HG03066 (cell line): ENCODE measurements at regions not wholly inside any gene's neighbourhood (a gene's known extent, or its start where the extent isn't known, plus 50 kb on each side); places are given as distances from the start of the nearest gene placed in this dataset.
"Not testable (repeated sequence)": the region's sequence is repeated elsewhere in the genome, so short reads cannot be mapped to it uniquely, and the experiment has no call there.

Experiments used
- ATAC-seq: cut with Tn5 transposase; IDR thresholded peaks from one replicate; pipeline ENCODE4 v1.9.1; 2021; ENCODE audit warnings: low read depth; ENCODE audit not compliant: unreplicated experiment

DNA sequence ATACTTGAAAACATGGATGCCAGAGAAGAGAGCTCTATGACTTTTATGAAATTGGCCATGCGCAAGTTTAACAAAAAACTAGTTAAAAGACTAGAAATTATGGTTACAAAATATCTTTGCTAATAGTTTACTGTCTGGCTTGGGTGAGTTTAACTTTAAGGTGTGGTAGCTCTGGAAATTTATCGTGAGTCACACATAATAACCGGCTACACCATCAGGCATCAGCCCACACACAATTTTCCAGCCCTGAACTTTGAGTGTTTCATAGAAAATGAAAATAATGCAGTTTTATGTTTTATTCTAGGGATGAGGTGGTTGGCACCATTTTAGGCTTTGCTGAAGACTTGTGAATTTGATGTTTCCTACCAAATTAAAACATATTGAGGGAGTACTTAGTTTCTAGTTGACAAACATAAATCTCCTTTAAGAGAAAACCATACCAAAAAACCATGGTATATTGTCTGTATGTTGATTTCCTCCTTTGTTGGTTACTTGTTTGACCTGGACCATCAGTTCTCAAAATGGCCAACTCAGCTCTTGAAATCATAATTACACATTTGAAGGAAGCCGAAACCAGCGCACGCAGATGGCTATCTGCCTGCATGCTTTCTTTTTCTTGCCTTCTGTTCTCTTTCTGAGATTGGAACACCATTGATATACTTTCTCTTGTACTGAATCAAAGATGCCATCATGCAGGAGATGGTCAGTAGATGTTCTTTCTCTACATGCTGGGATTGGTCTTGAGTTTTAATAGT lies 125.1 kb downstream of the AKAP11 start:
- no peak for ATAC-seq

DNA sequence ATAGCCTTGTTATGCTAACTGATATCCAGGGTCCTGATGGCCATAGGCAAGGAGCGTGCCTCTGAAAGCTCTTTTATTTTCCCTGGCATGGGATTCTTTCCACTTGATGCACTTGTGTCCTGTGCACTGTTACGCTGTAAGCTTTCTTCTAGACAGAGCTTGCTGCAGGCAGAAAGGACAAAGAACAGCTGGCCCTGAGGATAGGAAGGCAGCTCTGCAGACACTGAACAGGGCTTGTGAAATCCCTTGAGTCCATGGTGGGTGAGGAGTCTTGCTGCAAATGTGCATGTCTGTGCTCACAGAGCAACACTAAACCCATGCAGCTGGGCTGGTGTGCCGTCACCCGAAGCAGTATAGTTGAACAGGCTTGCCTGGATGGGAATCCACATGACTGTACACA lies 126.6 kb downstream of the AKAP11 start:
- no peak for ATAC-seq

DNA sequence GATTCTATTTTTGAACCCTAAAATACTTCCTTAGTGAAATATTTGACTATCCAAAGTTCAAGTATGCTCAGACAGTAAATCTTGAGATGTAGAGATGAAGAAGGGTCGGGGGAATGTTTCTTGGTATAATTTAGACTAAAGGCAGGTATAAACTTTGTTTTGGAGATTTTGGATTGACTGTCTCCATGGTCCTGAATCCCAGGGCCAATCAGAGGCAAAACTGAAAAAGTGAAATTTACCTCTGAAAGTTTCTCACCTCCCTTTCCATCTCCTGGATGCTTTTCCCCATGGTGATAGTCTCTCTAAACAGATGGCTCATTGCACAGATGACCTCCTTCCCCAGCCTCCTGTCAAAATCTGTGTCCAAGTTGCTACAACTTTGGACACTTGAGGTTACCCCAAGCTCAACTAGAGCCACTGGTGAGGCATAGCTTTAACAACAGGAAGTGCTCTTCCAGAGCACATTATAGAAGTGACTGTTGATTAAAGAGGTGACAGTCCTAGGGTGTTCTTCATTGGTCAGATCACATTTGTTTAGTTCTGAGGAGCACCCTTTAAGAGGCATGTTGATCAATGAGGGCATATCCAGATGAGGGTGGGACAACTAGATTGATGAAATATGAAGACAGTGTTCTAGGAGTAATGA lies 128.4 kb downstream of the AKAP11 start:
- ATAC-seq: no peak

DNA sequence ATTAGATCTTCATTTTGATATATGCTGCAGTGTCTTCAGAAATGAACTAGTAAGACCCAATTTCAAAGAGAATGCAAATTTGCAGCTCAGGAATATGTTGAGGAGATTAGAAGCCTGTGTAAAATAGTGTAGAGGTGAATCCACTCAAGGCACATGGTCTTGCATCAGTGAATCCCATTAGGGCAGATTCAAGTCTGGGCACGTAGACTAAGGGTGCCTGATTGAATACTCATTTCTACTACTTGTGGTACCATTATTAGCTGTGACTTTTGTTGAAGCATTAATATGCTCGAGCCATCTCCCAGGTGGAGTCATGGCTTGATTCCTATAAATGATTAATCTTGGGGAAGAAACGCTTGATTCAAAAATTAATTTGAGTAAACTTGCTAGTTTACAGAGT lies 129.4 kb downstream of the AKAP11 start:
- no peak for ATAC-seq

DNA sequence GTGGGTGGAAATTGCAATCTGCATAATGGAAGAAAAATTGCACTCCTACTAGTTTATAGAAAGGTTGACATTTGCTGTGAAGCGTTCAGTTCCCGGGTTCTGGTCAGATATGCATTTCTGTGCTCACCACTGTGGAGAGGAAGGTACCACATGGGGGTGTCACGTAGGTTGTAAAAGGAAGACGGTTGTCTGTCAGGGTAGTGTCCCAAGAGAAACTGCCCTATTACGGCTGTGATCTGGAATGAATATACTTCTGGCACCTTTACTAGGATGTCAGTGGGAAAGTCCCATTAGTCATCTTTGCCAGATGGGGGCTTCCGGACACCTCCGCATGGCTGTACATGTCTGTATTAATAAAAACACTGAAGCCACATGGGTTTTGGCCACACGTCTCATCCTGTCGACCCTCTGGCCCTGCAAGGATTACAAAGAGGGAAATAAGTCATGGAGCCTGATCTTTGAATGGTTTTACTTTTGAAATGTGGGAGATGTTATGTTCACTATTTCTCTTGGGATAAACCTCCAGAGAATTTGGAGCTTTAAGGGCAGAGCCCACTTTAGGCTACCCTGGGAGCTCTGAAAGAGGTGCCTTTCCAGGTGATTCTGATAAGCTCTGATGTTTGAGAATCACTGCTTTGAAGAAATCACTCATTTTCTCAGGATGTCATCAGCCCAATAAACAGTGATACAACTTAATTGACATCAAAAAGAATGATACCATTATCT lies 133.9 kb downstream of the AKAP11 start:
- ATAC-seq: peak; percentile 74

DNA sequence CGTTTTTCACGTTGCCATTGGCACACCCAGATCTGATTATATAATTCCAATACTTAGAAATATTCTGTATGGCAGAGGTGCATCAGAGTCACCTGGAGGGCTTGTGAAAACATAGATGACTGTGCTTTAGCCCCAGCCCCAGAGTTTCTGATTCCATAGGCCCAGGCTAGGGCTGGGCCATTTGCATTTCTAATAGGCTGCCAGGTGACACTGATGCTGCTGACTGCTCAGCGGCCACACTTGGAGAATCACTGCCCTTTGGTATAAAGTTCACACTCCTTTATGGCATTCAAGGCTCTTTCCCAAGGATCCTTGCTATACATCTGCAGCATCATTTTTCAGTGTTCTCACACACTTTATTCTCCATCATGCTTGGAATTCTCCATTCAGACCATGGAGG lies 137.1 kb downstream of the AKAP11 start:
- no peak for ATAC-seq

DNA sequence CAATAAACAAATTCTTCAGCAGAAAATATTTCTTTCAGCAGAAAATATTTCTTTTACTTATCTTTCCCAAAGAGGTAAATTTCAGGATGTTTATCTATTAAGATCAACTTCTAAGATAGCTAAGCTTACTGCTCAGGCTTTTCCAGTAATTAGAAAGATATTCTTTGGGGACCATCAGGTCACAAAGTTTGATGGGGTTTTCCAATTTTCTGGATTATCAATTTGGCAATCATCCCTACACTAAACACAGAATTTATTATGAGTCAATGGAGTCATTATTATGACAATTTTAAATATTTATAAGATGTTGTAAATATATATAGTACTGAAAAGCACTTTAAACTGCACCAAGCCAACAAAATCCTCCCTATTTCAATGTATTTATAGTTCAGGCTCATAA lies 137.6 kb downstream of the AKAP11 start:
- ATAC-seq: no peak

DNA sequence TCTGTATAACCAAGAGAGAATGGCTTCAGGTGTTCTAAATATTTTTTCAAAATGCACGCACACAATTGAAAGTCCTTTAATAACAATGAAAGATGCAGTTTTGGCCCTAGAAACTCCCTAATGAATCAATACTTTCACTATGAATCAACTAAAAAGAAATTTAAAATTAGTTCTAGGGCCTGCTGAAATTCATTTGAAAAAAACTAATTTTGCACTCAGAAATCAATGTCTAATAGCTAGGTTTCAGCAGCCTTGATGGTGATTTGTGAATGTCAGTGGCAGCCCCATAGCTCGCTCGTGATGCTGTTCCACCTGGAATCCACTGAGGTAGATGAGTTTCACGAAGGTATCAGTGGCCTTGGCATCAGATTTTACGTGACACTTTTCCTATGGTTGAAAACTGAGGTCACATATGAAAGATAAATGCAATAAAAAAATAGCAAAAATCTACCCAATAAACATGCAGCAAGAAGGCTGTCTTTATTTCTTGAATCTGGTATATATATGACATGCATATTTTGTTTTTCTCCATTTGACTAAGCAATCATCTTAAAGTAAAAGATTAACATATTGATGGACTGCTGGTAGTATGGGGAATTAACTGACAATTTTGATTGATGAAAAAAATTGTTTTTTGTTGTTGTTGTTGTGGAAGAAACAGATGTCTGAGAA lies 141.0 kb downstream of the AKAP11 start:
- ATAC-seq: peak; percentile 56

DNA sequence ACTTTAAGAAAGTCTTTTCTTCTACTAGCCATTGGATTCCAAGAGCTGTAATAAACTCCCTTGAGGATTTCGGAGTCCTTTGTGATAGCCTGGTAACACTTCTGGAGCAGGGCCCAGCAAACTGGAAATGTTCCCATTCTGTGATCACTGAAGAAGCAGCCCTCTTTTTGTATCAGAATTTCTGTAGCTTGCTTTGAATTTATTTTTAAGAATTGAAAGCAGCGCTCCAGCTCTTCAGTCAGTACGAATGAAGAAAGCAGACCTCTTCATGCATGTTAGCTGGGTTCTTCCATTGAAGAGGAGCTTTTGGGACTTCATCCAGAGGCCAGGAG lies 141.5 kb downstream of the AKAP11 start:
- ATAC-seq: no peak

DNA sequence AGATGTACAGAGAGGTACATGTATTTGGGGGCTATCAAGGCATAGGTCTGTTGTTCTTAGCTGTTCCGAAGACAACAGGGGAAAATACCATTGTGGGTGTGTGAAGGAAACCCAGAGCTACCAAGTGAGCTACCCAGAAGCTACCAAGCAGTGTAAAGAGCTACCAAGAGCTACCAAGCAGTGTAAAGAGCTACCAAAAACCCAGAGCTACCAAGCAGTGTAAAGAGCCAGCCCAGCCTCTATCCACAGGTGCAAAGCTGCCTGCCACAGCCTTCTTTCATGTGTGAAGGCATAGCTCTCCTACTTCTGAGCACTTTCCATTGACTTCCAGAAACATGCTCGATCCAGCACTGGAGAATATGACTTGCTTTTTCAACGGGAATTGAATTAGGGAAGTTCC lies 145.7 kb downstream of the AKAP11 start:
- ATAC-seq: no peak

DNA sequence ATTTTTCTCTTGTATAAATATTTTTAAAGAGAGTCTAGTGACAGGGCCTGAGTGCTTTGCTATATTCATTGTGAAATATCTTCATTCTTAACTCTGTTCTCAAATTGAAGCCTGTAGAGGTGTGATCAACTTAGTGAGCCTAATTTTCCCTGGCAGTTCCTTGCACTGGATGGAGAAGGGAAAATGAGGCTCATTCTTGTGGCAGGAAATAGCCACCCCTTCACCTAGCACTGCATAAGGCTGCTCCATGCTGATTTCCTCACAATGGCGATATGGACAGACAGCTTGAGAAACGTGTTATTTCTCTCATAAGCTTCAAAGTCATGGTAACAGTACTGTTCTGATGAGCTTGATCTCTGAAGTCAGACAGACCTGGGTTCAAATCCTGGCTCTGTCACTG lies 146.2 kb downstream of the AKAP11 start:
- ATAC-seq: no peak

DNA sequence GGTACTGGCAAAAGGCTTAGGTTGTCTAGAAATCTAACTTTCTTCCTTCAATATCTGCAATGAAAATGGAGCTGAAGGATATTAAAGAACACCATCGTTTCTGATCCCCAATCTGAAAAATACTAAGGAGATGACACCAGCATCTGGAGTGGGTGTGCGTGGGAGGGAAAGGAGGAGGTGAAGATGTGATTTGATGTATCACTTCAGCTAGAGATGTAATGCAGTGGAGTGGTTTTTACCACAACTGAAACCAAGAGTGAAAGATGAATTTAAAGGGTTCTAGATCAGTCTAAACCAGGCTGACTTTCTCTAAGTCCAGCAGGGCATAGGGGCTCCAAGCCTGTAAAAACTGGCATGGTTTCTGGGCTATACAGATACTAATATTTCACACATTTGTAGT lies 148.4 kb downstream of the AKAP11 start:
- ATAC-seq: peak; percentile 97

DNA sequence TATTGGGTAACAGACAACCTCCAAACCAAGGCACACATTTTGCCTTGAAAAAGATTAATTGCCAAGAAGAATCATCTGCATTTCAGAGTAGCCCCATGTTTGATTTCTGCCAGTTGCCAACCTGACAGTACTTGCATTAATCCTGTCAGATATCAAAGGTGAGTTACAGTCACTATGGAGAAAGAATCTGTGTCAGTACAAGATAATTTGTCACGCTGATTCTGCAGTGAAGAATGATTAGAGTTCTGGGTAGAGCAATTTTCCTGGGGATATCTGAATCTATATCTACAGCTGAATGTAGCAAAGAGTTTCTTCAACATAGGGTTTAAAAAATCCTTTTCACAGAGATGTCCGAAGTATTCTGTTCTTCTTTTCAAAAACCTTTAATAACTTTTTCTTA lies 150.7 kb downstream of the AKAP11 start:
- no peak for ATAC-seq

DNA sequence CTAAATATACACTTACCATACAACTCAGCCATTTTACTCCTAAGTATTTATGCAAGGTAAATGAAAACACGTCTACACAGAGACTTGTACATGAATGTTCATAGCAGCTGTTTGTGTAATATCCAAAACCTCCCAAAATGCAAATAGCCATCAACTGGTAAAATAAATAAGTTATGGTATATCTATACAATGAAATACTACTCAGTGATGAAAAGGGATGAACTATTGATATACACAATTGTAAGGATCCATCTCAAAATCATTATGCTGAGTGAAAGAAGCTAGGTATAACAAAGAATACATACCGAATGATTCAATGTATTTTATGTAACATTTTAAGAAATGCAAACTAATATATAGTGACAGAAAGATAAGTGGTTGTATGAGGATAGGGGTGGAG lies 149.8 kb upstream of the TNFSF11 start:
- no peak for ATAC-seq

DNA sequence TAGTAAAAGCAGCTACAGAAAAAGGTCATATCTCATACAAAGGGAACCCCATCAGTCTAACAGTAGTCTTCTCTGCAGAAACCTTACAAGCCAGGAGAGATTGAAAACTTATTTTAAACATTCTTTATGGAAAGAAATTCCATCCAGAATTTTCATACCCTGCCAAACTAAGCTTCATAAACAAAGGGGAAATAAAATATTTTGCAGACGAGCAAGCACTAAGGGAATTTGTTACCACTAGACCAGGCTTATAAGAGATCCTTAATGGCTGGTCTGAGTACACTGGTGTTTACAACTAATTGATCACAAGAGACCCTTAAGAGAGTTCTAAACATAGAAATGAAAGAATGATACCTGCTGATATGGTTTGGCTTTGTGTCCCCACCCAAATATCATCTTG lies 128.6 kb upstream of the TNFSF11 start:
- ATAC-seq: no peak

DNA sequence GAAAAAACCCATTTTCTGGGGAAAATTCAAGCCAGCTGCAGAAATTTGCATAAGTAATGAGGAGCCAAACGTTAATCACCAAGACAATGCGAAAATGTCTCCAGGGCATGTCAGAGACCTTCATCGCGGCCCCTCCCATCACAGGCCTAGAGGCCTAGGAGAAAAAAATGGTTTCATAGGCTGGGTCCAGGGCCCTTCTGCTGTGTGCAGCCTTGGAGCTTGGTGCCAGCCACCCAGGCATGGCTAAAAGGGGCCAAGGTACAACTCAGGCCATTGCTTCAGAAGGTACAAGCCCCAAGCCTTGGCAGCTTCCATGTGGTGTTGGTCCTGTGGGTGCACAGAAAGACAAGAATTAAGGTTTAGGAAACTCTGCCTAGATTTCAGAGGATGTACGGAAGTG lies 127.4 kb upstream of the TNFSF11 start:
- not testable (repeated sequence) for ATAC-seq

DNA sequence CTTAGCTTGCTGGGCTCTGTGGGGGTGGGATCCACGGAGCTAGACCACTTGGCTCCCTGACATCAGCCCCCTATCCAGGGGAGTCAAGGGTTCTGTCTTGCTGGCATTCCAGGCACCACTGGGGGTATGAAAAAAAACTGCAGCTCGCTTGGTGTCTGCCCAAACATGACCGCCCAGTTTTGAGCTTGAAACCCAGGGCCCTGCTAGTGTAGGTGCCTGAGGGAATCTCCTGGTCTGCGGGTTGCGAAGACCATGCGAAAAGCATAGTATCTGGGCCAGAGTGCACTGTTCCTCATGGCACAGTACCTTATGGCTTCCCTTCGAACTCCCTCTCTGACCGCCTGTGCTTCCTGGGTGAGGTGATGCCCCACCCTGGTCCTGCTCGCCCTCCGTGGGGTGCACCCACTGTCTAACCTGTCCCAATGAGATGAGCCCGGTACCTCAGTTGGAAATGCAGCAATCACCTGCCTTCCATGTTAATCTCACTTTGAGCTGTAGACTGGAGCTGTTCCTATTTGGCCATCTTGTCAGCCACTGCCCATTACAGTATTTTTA lies 120.8 kb upstream of the TNFSF11 start:
- no peak for ATAC-seq

DNA sequence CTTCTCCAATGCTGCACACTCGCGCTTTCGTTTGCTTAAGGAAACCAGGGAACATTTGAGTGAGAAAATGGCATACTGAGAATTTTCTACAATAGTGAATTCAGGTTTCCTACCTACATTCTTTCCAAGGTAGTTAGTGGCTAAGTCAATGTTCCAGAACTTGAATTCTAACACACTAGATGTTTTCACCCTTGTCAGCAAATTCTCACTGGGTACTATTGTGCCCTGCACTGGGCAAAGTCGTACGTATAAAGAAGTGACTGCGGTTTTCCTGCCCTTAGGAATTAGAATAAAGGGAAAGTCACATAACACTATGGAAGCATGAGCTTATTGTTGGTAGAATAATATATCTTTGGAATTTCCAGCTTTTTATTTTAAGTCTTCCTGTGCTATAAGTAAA lies 119.2 kb upstream of the TNFSF11 start:
- ATAC-seq: no peak

DNA sequence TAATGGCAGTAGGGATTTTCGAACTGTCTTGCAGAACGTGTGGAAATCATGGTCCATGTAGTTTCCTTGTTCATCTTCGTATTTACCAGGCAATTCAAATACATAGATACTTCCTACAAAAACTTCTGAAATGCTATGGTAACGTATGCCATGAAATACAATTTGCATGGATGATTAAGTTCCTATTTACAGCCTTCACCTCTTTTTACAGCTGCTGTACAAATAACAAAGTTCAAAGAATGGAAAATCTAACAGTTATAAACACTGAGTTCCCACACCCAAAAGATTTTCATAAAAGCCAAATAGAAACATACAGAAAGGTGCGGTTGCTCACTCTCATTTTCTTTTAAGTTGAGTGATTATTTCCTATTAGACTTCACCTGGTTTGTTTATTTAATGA lies 115.8 kb upstream of the TNFSF11 start:
- no peak for ATAC-seq

DNA sequence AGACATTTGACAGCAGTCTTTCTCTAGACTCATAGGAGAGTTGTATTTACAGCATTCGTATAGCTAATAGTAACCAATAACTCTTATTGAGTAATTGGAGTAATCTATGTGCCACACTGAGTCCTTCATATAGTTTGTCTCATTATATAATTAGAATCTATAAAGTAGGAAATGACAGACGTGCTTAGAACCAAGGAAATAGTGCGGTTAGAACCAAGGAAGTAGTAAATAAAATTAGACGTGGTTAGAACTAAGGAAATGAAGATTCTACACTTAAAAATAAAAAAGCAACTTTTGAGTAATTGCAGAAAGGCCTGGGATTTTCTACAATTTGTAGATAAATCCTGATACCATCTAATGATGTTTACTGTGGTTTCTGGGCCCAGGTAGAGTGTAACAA lies 107.8 kb upstream of the TNFSF11 start:
- ATAC-seq: no peak

DNA sequence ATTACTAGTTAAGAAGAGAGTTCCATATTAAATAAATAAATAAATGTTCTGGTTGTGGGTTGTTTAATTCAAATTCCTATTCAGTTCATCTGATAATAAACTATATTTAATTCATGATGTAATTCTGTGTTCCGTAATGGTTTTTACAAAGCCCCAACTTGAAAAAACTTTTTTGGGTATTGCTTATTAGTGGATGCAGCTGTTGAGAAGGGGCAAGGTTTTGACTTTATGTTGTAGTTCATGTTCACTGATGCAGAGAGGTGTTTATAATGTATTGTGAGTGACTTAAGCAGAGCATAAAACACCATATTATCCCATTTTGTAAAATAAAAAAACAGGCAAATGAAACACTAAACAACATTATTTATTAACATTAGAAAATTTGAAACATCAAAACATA lies 107.3 kb upstream of the TNFSF11 start:
- ATAC-seq: no peak
